HG02840 (cell line): ENCODE measurements at regions not wholly inside any gene's neighbourhood (a gene's known extent, or its start where the extent isn't known, plus 50 kb on each side); places are given as distances from the start of the nearest gene placed in this dataset.

Source experiments
- ATAC-seq: cut with Tn5 transposase; IDR thresholded peaks from one replicate; pipeline ENCODE4 v1.9.1; 2021; ENCODE audit warnings: mild to moderate bottlenecking, moderate library complexity, moderate number of reproducible peaks; ENCODE audit not compliant: unreplicated experiment, low FRiP score

- ATAC-seq, result no peak
Measured at GRCh38 chr4:18942874-18943273, 921.3 kb upstream of the LCORL start.

DNA sequence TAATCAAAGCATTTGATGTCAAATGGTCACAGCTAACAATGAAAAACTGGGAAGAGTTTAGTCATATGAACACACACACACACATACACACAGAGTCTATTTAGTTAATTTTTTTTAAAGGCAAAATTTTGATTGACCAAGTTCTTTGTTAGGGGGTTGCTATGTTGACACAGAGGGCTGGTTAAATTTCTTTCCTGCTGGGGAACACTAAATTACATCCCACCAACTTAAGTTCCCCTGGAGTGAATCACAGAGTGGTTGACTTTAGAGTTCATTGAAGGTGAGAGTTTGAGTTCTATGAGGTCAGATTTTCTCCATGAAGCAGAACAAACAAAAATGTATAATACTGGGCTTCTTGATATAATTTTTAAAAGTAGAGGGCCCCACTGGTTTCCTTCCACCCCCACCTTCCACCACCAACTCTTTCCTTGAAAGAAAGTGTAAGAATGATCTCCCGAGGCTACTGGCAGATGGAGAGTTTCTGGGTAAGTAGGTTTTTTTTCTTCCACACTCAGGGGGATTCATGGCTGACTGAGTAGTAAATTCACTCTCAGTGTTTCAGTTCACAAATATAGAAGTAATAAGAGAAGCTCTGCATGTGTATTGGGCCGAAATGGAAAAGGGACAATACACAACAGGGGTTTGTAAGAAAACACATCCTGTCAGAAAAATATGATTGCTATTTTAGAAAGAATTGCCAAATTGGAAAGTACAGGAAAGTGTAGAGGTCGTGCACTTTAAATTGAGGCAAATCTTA is 917.0 kb upstream of the LCORL start:
- ATAC-seq, result no peak

DNA sequence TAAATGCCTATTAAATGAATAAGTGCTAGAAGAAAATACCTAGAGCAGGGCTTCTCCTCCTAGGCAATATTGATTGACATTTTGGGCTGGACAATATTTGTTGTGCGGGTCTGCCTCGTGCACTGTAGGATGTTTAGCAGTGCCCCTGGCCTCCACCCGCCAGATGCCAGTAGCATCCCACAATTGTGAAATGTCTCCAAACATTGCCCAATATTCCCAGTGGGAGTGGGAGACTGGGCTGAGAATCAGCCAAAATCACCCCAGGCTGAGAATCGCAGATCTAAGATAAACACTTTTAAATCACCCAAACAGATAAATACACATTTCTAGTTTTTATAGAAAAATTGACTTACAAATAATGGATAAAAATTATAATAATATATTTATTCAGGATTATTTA is 916.2 kb upstream of the LCORL start:
- ATAC-seq, result no peak

GRCh38 chr4:18937080-18937479 is 915.5 kb upstream of the LCORL start:
- ATAC-seq, result no peak

- no peak for ATAC-seq
Measured at GRCh38 chr4:18935659-18936345, 914.2 kb upstream of the LCORL start.

DNA sequence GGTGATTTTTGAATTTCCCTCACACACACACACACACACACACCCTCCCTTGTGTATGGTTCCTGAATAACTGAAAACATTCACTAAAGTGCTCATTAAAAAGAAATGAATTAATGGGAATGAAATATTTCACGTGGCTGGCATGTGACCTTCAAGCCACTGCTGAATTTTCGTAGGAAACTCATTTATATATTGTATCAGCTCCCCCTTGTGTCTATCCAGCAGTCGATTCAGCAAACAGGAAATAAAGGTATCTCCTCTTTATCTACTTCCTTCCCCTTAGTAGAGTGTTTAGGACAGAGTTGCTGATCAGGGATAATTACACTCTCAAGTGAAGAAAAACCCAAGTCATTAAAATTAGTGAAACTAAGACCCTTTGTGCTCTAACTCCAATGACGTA is 912.6 kb upstream of the LCORL start:
- ATAC-seq, result no peak

GRCh38 chr4:18932730-18933339 is 911.3 kb upstream of the LCORL start:
- ATAC-seq, result no peak

DNA sequence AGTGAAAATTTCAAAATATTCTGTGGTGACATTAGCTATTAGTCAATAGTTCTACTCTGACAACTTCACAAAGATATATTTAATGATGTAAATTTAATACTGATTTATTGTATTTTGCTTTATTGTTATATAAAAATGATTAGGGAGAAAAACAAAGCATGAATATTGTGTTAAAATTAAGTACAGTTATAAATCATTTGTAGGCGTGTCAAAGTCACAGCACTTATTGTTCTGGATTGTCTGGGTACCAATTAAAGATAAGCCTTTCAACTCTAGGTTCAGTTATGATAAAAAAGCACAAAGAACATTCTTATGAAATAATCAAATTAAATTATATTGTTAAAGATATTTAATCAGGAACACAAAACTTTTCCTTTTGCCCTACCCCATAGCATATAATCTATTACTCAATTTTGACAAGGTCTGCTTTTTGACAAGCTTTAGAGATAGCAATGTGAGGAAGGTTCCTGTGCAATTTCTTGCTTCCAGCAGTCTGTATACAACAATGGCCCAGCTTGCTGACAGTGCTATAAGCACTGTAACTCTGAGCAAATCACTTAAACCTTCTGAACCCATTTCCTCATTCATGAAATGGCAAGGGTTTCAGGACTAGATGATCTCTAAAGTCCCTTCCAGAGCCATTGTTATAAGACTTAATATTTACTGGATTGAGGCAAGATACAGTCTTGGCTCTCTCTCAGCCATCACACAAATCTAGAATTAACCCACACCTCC is 910.3 kb upstream of the LCORL start:
- no peak for ATAC-seq

GRCh38 chr4:18930487-18930886 is 908.9 kb upstream of the LCORL start:
- ATAC-seq, result no peak

GRCh38 chr4:18923496-18924161 is 902.1 kb upstream of the LCORL start:
- no peak for ATAC-seq

DNA sequence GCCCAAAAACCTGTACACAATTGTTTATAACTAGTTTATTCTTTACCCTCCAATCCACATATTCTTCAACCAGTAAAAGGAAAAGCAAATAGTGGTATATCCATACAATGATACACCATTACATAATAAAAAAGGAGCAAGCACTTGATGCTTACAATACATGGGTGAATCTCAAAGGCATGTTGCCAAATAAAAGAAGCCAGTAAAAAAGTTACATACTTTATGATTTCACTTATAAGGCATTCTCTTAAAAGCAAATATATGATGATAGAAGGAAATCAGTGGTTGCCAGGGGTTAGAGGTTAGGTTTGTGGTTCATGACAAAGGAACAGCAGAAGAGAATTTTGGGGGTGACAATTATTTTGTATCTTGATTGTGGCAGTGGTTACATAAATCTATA is 896.1 kb upstream of the LCORL start:
- ATAC-seq, result no peak

GRCh38 chr4:18914182-18914581 is 892.6 kb upstream of the LCORL start:
- no peak for ATAC-seq

DNA sequence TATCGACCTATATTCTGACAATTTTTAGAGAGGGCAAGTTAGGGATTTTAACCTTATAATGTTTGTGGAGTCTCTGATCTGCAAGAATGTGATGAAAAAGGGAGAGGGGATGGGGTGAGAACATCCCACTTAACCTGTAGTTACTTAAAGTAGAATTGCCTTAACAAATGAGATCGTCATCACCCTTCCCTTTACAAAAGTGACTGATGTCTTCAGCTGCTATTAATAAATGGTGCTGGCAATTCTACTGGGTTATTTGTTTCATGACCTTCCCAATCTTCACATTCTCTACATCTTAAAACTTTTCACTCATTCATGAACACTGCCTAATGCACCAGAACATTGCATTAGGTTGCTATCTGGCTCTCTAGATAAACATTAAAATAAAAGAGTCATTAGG is 873.4 kb upstream of the LCORL start:
- ATAC-seq, result no peak

GRCh38 chr4:18882468-18882867 is 860.9 kb upstream of the LCORL start:
- no peak for ATAC-seq

DNA sequence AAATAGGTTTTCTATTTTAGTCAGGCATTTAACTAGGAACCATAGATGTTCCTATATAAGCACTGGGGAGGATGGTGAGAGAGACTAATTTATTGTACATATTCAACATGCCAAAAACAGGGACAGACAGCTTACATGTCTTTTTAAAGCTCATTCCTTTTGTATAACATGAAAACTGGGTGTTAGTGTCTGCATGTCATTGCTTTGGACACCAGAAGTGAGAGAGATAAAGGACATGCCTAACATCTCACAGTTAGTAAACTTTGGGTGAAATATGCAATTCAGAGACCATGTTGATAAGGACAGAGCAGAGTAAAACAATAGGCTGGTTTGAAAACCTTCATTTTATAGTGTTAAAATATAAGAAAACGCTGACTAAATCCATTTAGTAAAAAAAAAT is 860.0 kb upstream of the LCORL start:
- ATAC-seq, result no peak

GRCh38 chr4:18880871-18881270 is 859.3 kb upstream of the LCORL start:
- no peak for ATAC-seq

GRCh38 chr4:18878561-18878960 is 857.0 kb upstream of the LCORL start:
- ATAC-seq, result no peak

- ATAC-seq, result no peak
Measured at GRCh38 chr4:18869166-18869565, 847.6 kb upstream of the LCORL start.

DNA sequence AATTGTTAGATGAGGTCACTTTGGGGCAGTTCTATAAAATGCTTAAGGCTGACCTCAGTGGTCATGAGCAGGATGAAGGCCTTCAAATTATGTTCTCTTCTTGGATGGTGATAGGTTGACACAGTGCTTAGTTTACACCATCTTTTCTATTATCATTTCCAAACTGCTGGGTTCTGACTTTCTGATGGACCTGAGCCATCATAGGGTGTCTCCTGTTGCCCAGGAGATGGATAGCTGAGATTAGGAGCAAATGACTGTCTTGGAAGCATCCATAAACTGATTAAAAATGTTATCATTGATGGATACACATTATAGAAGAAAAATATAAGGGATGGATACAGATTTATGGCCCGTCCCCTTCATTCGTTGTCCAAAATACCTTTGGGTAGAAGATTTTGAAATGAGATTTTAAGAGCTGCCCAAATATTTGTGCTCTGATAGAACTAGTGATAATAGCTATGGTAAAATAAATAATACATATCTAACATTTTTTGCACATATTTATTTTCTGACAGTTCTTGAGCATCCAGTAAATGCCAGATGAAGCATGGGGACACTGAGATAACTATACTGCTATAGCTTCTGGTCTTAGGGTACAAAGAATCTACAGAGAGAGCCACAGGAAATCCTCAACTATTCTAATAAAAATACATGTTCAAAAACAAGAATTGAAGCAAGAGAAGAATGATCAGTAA is 839.4 kb upstream of the LCORL start:
- no peak for ATAC-seq

- ATAC-seq, result no peak
Measured at GRCh38 chr4:18859468-18859867, 837.9 kb upstream of the LCORL start.
